Fibroblast of skin of abdomen (primary cell): ENCODE measurements at regions not wholly inside any gene's neighbourhood (a gene's known extent, or its start where the extent isn't known, plus 50 kb on each side); places are given as distances from the start of the nearest gene placed in this dataset.
A peak's percentile ranks its signal among the peaks of the same experiment; 100 is the strongest.

Source experiments
- DNase-seq: peaks from one replicate; pipeline ENCODE4 v3.0.0-alpha.2; 2013

DNA sequence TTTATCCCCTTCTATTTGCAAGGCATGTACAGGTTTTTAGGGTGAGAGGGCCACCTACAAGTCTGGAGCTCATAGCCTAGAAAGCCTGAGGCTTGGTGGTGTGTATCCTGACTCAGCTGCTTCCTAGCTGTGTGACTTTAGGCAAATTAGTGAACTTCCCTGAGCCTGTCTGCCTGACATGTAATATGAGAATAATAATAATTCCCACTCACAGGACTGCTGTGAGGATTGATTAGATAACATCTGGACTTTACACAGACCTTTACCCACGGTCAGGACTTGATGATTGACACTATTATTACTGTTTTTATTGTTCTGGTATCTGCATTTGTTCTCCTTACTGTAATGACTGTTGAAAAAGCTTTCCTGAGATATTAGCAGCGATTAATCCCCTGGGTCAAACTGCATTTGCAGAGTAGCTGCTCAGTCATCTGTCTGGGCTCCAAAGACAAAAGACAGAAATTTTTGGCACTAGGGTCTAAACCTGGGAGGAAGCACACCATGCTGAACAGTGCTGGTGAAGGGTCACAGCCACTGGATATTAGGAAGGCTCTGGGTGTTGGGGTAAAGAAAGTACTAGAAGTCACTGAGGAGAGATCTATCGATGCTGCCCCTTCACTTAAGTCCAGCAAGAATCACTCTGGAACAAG is 276.5 kb upstream of the FN1 start:
- DNase-seq: no peak

GRCh38 chr2:215711471-215712034 is 275.7 kb upstream of the FN1 start:
- peak; percentile 83 for DNase-seq

DNA sequence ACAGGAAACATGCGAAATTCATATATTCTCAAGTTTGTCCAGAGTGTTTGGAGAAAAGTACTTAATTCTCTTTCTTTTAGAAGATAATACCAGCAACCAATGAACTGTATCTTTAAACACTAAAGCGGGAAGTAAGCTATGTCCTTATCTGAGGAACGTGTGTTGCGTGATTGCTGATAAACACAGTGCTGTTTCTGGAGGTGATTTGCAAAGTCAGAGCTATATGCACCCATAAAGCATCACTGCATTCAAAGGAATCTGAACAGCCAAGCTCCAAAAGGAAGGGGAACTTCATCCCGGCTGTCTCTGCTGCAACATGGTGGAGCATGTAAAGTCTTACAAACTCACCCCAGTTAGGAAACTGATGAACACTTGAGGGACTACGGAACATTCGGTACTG is 271.7 kb upstream of the FN1 start:
- DNase-seq: no peak

DNA sequence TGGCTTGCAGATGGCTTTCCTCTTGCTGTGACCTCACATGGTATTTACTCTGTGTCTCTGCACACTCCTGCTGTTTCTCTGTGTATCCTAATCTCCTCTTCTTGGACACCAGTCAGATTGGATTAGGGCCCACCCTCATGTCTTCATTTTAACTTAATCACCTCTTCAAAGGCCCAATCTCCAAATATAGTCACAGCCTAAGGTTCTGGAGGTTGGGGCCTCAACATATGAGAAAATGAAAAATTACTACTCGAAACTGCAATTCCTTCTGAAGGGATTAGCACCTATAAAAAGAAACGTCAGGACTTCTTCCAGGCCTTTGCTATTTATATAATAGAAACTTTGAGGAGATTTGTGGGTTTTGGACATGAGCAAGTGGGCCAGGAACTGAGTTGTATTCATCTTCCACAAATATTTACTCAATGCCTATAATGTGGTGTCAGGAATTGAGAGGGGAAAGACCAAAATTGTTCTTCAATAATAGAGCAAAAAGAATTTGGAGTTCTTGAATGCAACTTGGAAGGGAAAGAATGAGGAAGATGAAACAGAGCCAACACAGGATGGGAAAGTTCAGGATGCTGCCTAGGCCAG is 270.0 kb upstream of the FN1 start:
- peak; percentile 88 for DNase-seq

GRCh38 chr2:215705281-215705680 is 269.4 kb upstream of the FN1 start:
- DNase-seq: no peak

- no peak for DNase-seq
Measured at GRCh38 chr2:215702116-215702902, 266.4 kb upstream of the FN1 start.

GRCh38 chr2:215699700-215700538 is 264.1 kb upstream of the FN1 start:
- no peak for DNase-seq

DNA sequence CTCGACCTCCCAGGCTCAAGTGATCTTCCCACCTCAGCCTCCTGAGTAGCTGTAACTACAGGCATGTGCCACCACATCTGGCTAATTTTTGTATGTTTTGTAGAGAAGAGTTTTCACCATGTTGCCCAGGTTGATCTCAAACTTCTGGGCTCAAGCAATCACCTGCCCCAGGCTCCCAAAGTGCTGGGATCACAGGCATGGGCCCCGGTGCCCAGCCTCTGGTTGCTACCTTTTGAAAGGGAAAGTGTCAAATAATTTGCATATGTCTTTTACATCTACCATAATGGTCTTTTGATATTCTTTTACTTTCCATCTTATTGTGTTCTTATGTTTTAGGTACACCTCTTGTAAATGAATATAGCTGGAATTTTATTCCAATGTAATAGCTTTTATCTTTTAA is 263.1 kb upstream of the FN1 start:
- DNase-seq: no peak

- DNase-seq: peak; percentile 99
Measured at GRCh38 chr2:215698566-215698965, 262.7 kb upstream of the FN1 start.

DNA sequence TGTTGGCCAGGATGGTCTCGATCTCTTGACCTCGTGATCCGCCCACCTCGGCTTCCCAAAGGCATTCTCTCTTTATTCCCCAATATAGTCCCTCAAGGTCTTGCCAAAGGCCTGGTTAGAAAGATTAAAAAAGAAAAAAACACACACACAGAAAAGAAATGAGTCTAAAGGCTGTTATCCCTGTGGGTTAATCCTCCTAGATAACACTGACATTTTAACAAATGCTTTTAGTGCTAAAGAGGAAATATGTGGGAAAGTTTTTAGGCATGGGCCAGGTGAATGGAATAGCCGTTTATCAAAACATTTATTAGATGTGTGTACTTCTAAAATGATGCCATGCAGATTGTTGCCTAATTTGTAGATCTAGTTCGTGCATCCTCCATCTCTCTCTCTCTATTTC is 261.6 kb upstream of the FN1 start:
- no peak for DNase-seq

- no peak for DNase-seq
Measured at GRCh38 chr2:215697003-215697402, 261.1 kb upstream of the FN1 start.

- peak; percentile 67 for DNase-seq
Measured at GRCh38 chr2:215695861-215696260, 260.0 kb upstream of the FN1 start.

GRCh38 chr2:215693999-215694580 is 258.2 kb upstream of the FN1 start:
- DNase-seq: no peak

DNA sequence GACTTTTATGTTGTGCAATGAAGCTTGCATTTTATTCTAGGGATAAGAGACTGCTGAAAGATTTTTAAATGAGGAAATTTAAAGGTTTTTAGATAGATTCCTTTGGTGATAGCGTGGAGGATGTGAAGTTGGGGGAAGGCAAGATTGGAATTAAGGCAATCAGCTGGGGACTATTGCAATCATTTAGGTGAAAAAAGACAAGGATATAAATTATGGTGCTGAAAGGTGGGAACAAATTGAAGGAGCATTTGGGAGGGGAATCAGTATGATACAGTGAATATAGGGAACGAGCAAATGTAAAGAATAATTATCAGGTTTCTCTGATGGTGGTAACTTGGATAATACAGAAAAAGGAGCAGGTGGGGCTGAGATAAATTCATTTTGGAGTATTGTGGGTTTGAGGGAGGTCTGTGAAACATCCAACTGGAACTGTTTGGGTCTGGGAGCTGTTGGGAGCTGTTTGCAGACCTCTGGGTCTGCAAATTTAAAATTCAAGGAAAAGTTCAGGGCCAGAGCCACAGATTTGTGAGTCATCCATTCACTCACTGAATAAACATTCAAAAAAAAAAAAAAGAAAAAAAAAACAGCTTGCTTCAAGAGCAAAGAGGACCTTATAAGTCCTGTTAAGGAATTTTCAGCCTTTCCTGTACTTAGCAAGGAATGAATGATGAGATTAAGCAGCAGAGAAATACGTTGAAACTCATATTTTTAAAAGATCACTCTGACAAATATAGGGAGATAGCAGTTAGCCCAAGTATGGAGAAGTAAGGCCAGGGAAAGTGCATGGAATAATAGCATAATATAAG is 257.5 kb upstream of the FN1 start:
- DNase-seq: peak; percentile 95

- peak; percentile 75 for DNase-seq
Measured at GRCh38 chr2:215692387-215693079, 256.7 kb upstream of the FN1 start.

DNA sequence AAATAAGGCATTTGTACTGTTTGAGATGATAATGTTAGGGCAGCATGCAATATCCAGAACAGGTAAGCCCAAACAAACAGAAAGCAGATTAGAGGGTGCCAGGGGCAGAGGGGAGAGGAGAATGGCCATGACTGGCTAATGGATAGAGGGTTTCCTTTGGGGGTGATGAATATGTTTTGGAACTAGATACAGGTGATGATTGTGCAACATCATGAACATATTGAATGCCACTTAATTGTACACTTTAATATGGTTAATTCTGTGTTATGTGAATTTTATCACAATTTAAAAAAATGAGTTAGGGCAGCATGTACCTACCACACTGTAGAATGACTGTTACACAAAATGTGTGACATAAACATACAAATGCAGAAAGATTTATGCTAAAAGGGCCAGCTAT is 255.5 kb upstream of the FN1 start:
- DNase-seq: no peak

DNA sequence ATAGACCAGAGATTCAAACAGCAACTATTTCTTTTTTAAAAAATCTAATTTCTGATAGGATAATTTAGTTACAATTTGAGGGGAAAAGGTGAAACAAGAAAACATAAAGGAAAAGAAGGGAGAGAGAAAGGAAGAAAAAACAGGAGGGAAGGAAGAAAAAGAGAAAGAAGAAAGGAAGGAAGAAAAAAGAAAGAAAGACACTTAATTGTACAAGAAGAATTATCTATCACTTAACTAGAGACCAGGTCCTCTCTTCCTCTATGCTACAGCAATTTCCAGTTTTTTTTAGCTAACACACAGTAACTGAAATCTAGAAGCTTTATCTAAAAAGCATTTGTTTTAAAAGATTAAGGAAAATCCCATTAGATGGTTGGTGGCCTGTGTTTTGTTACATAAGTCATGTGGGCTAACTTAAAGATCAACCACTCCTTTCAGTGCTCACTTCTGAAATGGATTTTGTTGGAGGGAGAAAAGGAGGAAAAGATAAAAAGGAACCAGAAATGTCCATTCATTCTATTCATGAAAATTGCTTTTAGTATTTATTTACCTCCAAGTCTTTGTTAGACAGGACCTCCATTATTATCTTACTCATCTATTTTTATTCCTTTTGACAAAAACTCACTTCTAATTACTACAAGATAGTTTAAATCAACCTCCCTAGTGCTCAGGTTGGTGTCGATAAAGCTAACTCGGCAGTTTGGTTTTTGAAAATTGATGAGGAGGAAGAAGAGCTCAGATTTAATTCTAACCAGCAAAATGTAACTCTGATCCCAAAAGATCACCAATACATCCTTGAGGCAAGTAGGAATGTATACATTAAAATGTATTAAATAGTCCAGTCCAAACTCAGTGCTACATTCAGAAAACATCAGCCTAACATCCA is 251.5 kb upstream of the FN1 start:
- no peak for DNase-seq

GRCh38 chr2:215685238-215685990 is 249.5 kb upstream of the FN1 start:
- DNase-seq: no peak
